ENCODE measurements at regions not wholly inside any gene's neighbourhood (a gene's known extent, or its start where the extent isn't known, plus 50 kb on each side); places are given as distances from the start of the nearest gene placed in this dataset.

GRCh38 chr2:7967707-7968405 lies 714.0 kb upstream of the ID2 start:
- no peak for TF ChIP-seq REST (IDR thresholded peaks at IDR 0.05; ENCODE audit: low read depth)
- no peak for TF ChIP-seq POLR2A (IDR thresholded peaks at IDR 0.05; ENCODE audit: borderline replicate concordance, extremely low read depth, insufficient read depth, insufficient read length)
- TF ChIP-seq TCF7L2 (IDR thresholded peaks at IDR 0.05; ENCODE audit: borderline replicate concordance, extremely low read depth, insufficient read depth, insufficient read length): no peak
- TF ChIP-seq CTCF (IDR thresholded peaks at IDR 0.05 in 2 of 3, conservative IDR thresholded peaks at IDR 0.05 in 1 of 3; ENCODE audit: borderline replicate concordance in 1 of 3, insufficient read depth in 1 of 3, low read depth in 2 of 3, low read length in 2 of 3): no peak
- no peak for TF ChIP-seq CEBPB (IDR thresholded peaks at IDR 0.05; ENCODE audit: low read depth)
- no peak for TF ChIP-seq SP1 (IDR thresholded peaks at IDR 0.05; ENCODE audit: low read depth)
- TF ChIP-seq YY1 (IDR thresholded peaks at IDR 0.05; ENCODE audit: extremely low read depth, insufficient replicate concordance, low read depth, low read length): no peak
- no peak for TF ChIP-seq FOSL1 (IDR thresholded peaks at IDR 0.05; ENCODE audit: low read depth)
- no peak for TF ChIP-seq ZNF274 (IDR thresholded peaks at IDR 0.05; ENCODE audit: low read depth, low read length)
- no peak for TF ChIP-seq POLR2AphosphoS5 (IDR thresholded peaks at IDR 0.05; ENCODE audit: low read depth, low read length)
- no peak for TF ChIP-seq EZH2 (IDR thresholded peaks at IDR 0.05)
- no peak for TF ChIP-seq MAX (IDR thresholded peaks at IDR 0.05)
- no peak for TF ChIP-seq ELF1 (IDR thresholded peaks at IDR 0.05; ENCODE audit: borderline replicate concordance, low read depth)
